Esophagus squamous epithelium (tissue), 4 donors: ENCODE measurements at regions not wholly inside any gene's neighbourhood (a gene's known extent, or its start where the extent isn't known, plus 50 kb on each side); places are given as distances from the start of the nearest gene placed in this dataset.

Source experiments
- CTCF ChIP-seq, 6 experiments: fragments of 450-650 bp in 4 of 6; fragments of 200-600 bp in 2 of 6; sonication (generic) in 2 of 6; IDR thresholded peaks; one replicate each; pipeline ENCODE4 v1.5.1; 2016 to 2019; ENCODE audit warnings: antibody characterized with exemption in 6 of 6, mild to moderate bottlenecking in 4 of 6, moderate library complexity in 4 of 6
- POLR2A ChIP-seq, 4 donors: fragments of 450-650 bp; IDR thresholded peaks; one replicate each; pipeline ENCODE4 v1.6.1; 2017; ENCODE audit warnings: antibody characterized with exemption in 4 of 4, mild to moderate bottlenecking in 4 of 4, moderate library complexity in 3 of 4

GRCh38 chr6:91045161-91045560 is 458.3 kb upstream of the MAP3K7 start:
- TF ChIP-seq CTCF (IDR thresholded peaks at IDR 0.05) (no peak), POLR2A (IDR thresholded peaks at IDR 0.05) (no peak)
